ENCODE measurements at regions not wholly inside any gene's neighbourhood (a gene's known extent, or its start where the extent isn't known, plus 50 kb on each side); places are given as distances from the start of the nearest gene placed in this dataset.
"Not testable (repeated sequence)": the region's sequence is repeated elsewhere in the genome, so short reads cannot be mapped to it uniquely, and the experiment has no call there.

GRCh38 chrY:11643549-11643948 lies 1057.5 kb upstream of the USP9Y start:
- ATAC-seq = not testable (repeated sequence)

GRCh38 chrY:11668221-11668620 lies 1032.8 kb upstream of the USP9Y start:
- Histone ChIP-seq H3K4me3 (no peak overlapping the region), H3K9me3 (peaks cover 50% of the 10 kb centered on the region), H3K36me3 (ENCODE audit: low read depth) (no peaks in the 10 kb centered on the region), H3K4me1 (ENCODE audit: low read depth) (no peaks in the 10 kb centered on the region)
- no peak for TF ChIP-seq CTCF (IDR thresholded peaks at IDR 0.05)
- DNase-seq (no peak), ATAC-seq (no peak)
- intact Hi-C loops (cut with DNase I, micrococcal nuclease) = no loop called here

More at GRCh38 chrY:11643549-11643948, 1057.5 kb upstream of the USP9Y start:
- H3K4me3 ChIP-seq; H3K36me3 ChIP-seq (ENCODE audit: low read depth); H3K4me1 ChIP-seq (ENCODE audit: low read depth); DNase-seq; intact Hi-C loops (cut with DNase I, micrococcal nuclease): not testable (repeated sequence)
- H3K9me3 ChIP-seq = peaks cover 39% of the 10 kb centered on the region
